LoVo (cell line): ENCODE measurements at regions not wholly inside any gene's neighbourhood (a gene's known extent, or its start where the extent isn't known, plus 50 kb on each side); places are given as distances from the start of the nearest gene placed in this dataset.

Source experiments
- DNase-seq: peaks from one replicate; pipeline ENCODE4 v3.0.0-alpha.2; 2016; ENCODE audit warnings: low spot score

DNA sequence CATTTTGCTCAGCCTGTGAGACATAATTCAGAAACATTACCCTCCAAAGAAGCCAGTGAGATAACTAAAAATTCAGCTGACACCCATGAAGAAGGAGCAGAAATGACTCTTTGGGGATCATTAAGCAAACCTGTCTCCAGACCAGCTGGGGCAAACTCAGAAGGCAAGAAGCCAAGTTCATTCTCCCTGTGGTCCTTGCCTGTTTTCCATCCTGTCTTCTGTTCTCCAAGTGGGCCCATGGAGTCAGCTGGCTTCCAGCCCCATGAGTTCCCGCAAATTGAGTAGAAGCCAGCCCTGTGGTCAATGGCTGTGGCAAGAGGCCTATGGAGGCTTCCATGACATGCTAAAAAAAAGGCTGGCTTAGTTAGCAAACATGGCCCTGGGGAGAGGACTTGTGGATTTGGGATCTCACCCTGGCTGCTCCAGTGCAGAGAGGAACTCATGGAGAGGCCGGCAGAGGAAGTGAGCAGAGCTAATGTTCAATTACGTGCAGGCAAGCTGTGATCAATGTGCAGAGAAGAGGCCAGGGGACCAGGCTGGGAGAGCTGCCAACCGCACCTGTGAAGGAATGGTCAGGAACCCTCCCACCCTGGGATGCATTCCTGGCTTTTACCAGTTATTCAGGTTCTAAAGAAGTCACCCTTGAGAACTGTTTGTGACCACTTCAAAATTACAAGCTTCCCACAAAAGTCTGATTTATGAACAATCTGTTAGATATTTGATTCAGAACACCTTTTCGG lies 229.1 kb downstream of the TSHZ3 start:
- DNase-seq, result no peak

DNA sequence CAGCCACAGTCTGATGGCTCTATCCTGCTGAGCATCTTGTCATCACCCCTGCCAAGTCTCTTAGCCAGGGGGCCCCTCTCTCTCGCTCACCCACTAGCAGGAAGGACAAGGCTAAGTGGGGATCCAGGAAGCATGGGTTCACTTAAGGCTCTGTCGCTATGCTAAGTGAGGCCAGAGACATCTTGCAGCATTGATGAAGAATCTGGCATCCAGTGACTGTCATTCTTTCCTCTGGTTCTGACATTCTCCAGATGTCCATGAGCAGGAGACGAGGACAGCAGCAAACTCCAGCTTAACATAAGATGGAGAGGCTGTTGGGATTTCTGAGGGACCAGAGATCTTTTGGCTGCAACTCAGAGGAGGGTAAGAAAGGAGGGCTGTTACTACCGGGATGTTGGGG lies 230.2 kb downstream of the TSHZ3 start:
- DNase-seq, result no peak

GRCh38 chr19:31118287-31118955 lies 230.8 kb downstream of the TSHZ3 start:
- no peak for DNase-seq

- no peak for DNase-seq
These were observed 234.7 kb downstream of the TSHZ3 start for GRCh38 chr19:31114585-31114984.

- DNase-seq, result no peak
These were observed 235.9 kb downstream of the TSHZ3 start for GRCh38 chr19:31113293-31113692.

- DNase-seq, result no peak
These were observed 237.1 kb downstream of the TSHZ3 start for GRCh38 chr19:31112158-31112557.

DNA sequence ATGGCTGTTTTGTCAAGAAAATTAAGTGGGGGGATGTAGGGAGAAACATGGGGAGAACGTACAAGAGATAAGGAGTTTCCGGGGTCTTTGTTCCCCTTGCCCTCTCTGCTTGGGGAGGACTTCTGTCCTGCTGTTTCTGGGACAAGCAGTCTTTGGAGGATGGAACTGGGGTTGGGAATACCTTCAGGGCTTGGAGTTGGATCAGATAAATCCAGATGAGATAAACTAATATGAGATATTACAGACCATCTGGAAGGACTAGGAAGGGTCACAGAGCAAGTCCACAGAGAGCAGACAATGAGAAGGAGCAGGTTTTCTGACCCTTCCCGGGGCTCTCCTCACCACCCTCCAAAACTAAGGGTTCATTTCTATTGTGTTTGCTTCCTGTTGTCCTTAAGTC lies 237.5 kb downstream of the TSHZ3 start:
- DNase-seq, result no peak

DNA sequence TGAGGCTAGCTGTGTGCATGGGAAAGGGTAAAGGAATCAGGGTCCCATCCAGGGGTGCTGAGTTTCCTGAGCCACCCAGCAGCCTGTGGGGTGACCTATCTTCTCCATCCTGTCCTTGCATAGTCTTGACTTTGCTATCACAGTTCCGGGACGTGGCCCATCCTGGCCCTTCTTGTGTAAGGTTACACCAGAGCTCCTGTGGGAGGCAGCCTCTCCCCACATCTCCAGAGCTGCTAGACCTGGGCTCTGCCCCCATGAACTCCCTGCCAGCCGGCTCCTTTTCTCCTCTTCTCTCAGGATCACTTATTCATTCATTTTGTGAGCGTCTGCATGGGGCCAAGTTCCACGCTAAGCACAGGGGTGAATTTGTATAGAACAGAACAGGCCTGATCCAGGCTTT lies 238.9 kb downstream of the TSHZ3 start:
- DNase-seq, result no peak

DNA sequence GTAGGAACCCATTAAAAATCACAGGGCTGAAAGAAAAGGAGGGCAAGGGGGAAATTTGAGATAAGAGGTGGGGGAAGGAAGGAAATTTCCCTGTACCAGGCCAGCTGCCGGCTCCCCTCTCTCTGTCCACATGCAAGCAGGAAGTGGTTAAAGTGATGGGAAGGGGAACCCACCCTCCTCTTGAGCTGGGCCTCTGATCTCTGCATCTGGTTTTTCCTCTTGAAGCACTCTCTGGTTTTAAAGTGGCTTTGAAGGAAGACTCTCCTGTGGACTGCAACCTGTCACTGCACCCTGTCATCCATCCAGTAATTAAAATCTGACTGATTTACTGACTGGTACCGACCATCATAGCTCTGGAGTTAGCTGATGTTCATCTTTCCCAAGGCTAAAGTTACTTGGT lies 239.6 kb downstream of the TSHZ3 start:
- no peak for DNase-seq

DNA sequence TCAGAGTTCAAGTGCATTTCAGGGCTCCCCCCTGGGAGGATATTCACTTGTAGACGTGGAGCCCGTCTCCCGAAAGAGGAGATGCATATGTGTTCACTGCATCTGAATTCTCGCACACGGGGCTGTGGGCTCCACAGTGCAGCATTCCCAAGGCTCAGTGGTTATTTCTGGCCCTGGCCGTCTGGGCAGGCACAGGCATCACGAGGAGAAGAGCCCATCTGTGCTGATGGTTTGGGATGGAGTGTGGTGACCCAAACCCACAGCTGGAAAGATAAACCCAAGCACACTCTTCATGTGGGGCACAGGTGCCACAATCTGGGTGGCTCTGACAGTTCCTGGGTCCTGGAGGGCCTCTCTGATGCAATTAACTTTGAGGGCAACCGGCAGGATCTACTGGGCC lies 242.1 kb downstream of the TSHZ3 start:
- DNase-seq, result no peak

DNA sequence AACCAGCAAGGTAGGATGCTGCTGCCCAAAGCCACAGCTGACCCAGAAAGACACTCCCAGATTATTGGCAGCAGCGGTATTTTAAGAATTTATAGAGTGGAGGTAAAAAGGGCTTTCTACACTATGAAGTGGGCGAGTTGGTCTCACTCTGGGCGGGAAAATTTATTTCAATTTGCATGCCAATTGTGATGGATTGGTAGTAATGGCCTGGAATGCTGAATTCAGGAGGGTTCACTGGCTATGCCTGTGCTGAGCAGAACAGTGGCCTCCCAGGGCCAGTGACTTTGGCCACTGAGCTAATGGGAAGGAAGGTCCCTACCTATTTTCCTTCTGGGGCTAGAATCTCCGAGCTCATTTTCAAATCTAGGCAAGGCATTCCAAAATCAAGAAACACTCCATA lies 243.5 kb downstream of the TSHZ3 start:
- DNase-seq, result no peak

- no peak for DNase-seq
These were observed 244.8 kb downstream of the TSHZ3 start for GRCh38 chr19:31104451-31104850.

DNA sequence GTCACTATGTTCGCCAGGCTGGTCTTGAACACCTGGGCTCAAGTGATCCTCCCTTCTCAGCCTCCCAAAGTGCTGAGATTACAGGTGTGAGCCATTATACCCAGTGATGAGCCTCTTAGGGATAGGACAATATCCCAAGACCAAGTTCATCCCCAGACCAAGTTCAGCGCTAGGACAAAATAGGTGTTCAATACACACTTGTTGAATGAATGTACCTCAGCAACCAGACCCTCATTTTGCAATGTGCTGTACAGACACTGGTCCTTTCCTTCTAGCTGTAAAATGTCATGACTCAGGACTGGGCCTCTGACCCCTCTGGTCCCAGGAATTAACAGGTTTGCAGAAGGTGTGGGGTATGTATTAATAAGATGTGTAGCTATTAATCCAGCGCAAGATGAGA lies 246.0 kb downstream of the TSHZ3 start:
- DNase-seq, result no peak

DNA sequence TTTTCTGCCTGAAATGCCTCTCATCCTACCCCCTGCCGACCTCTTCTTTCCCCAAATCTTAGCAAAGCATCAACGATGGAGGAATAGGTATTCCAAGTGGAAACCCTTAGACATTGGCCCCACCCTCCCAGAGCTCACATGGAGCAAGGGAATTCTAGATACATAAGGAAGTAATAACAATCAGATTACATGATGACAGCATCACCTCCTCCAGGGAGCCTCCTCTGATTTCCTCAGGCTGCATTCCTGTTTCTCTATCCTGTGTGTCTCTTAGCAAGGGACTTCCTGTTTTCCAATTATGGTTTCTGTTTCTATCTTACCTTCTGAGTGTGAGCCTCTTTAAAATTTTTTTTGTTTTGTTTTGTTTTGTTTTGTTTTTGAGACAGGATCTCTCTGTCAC lies 246.6 kb downstream of the TSHZ3 start:
- no peak for DNase-seq

DNA sequence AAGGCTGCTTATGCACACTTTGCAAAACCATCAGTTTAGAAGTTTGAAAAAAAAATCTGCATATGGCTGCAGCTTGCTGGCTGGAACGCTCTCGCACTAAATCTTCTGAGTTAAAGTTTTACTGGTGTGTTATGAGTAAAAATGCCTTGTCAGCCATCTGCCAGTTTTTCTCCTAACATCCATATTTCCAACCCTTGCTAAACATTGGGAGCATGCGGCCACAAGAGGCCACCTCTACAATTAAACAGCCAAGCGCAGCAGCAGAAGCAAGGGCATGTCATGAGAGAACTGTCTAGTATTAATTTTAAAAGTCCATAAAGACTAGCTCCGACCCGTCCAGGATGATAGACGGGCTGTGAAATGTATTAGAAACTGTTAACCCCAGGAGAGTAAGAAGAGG lies 248.3 kb downstream of the TSHZ3 start:
- no peak for DNase-seq

DNA sequence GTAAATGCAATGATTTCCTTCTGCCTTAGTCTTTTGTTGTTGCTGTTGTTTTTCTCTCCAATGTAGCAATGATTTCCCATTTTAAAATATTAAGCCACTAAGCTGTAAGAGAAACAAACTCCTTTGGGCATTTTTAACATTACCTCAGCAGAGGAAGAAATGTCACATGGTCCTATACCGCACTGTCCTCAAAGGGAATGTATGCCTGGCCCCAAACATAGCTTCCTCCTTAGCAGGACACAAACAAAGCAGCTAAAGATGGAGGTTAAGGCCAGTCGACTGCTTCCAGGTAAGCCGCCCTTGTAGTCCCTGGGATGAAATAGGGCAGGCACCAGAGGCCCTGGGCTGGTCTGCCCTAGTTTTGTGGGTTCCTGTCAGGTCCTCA lies 249.0 kb downstream of the TSHZ3 start:
- no peak for DNase-seq

DNA sequence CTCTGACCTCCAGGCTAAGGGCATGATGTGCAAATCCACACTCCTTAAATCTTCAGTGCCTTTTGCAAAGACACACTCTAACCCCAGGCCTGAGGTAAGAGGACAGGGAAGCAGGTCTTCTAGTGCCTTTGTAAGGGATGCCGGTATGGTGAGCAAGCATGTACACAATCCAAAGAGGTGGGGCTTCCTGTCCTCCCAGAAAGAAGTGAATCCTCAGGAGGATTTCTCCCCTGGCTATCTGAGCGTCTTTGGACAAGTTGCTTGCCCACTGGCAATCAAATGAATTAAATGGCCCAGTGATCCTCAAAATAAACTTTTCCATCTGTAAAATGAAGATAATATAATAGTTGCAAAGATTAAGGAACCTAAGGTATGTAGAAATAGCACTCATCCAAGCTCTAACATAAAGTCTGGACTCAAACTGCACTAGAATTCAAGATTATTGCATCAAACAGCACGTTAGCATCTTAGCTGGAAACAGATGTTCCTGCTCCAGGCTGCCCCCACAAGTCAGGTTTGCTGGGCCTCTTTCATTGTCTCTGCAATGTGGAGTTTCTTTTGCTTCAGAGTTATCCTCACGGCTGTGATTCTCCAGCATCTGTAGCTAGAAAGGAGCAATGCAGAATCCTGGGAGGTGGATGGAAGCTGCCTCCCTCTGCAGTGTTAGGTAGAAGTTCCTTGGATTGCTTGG lies 249.6 kb downstream of the TSHZ3 start:
- DNase-seq, result no peak

GRCh38 chr19:31098836-31099235 lies 250.4 kb downstream of the TSHZ3 start:
- DNase-seq, result no peak

DNA sequence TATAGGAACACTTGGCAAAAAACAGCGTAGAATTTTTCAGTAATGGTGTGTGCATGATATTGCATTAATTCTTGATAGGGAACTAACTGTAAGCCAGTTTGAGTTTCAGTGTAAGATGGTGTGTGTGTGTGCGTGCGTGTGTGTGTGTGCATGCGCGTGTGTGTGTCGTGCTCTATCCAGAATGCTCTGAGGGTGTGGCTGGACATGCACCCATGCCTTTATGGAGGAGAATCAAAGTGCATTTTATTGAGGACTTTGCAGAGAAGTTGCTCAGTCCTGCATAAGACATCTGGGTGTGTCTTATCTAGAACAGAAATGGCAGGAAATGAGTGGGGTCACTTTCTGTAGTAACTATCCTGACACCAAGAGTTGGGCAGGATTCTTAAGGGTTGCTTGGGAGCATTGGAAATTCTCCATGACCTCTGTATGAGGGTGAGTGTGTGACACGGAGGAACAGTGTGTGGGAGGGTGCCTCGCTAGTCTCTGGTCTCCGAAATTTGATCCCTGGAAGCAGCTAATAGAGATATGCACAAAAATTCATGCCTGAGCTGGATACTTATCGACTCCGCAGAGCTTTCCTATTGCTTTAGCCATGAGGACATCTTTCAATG lies 252.2 kb downstream of the TSHZ3 start:
- no peak for DNase-seq

DNA sequence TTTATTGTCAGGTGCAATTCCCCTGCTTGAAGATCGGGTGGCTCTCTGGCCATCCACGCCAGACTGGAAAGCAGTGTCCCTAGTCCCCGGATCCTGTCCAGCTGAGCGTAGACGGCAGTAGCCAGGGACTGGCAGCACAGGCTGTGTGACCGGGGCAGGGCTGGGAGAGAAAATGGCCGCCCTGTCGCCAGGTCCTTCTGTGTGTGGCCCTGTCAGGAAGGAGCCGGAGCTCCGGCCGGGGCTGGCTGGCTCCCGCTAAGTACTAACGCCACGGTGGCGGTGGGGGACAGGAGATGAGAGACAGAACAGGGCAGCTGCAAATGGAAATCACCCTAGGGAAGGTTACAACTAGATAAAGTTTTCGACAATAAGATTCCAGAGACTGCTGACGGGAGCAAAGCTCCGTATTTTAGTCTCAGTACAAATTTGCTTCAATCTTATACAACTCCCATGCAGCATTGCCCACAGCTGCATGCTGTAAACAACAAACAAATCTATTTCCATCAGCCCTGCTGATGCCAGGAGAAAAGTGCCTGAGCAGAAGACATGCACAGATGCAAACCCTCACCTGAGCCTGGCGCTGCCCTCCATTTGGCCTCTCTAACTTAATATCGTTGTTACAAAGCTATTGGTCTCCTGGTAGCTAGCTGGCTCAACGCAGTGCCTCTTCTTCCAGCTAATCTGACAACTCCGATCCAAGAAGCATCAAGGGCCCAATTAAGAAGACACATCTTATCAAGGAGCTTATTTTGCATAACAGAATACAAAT lies 253.0 kb downstream of the TSHZ3 start:
- DNase-seq, result no peak

- no peak for DNase-seq
These were observed 254.0 kb downstream of the TSHZ3 start for GRCh38 chr19:31095100-31095804.

DNA sequence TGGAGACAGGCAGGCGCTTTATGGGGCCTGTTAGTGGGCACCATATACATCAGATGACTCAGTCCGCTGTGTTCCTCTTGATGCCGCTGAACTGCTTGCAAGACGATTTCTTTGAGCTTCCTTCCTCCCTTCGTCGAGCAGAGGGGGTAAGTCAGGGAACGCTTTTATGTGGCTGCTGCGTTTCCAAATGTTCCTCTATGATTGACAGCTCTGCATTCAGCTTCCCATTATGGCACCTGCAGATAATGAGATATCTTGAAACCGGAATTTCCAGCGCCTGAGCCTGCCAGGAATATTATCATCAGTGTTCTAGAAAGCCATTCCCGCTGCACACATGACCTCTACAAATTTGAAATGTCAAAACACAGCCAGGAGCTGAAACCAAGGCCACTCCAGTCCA lies 257.0 kb downstream of the TSHZ3 start:
- DNase-seq, result no peak
